Endothelial cell of umbilical vein (primary cell): ENCODE measurements at regions not wholly inside any gene's neighbourhood (a gene's known extent, or its start where the extent isn't known, plus 50 kb on each side); places are given as distances from the start of the nearest gene placed in this dataset.

Experiments used
- BruUV-seq: library from RNA; stranded (reverse); fragments of 400-500 nt; replicated peaks from 2 replicates; lab custom pipeline; 2021; lab: Mats Ljungman, UMichigan
- CTCF ChIA-PET: fragments of 300-600, 350-600 bp; sonication (Branson Sonifier 250); formaldehyde crosslinking; loops from one replicate; lab custom pipeline; 2021; ENCODE audit warnings: antibody characterized with exemption, inconsistent platforms; lab: Charles Lee
- POLR2A ChIA-PET: fragments of 300-600, 350-600 bp; sonication (Branson Sonifier 250); formaldehyde crosslinking; loops from one replicate; lab custom pipeline; 2021; ENCODE audit warnings: antibody characterized with exemption, inconsistent platforms; lab: Charles Lee
- DNase-seq: peaks from one replicate; pipeline ENCODE4 v3.0.0-alpha.2; 2011; ENCODE audit warnings: low read depth, low spot score
- FAIRE-seq: peaks from 2 replicates; lab custom pipeline; 2011; peaks lifted over from hg19 to GRCh38; lab: Jason Lieb, UNC
- H2AFZ ChIP-seq: 2 replicates; pipeline ENCODE4 v1.6.0; 2012; ENCODE audit warnings: low read depth, low read length, control low read depth, inconsistent platforms
- H3K27ac ChIP-seq: 2 replicates; pipeline ENCODE4 v1.5.1; 2011; ENCODE audit warnings: low read depth, mild to moderate bottlenecking, control low read depth, low read length, moderate library complexity; ENCODE audit not compliant: insufficient read depth
- H3K27me3 ChIP-seq, 2 experiments: 2 replicates each; pipeline versions ENCODE4 v1.6.0 to v1.6.1; 2011; ENCODE audit warnings: low read length in 2 of 2, mixed read lengths in 1 of 2; ENCODE audit not compliant: control insufficient read depth in 2 of 2, insufficient read depth in 2 of 2
- H3K36me3 ChIP-seq, 2 experiments: 2 replicates in 1 of 2; 3 replicates in 1 of 2; pipeline ENCODE4 v1.5.1; 2011; ENCODE audit warnings: low read length in 2 of 2, mild to moderate bottlenecking in 1 of 2, moderate library complexity in 1 of 2; ENCODE audit not compliant: control insufficient read depth in 2 of 2, insufficient read depth in 2 of 2; ENCODE audit errors: extremely low read depth in 1 of 2
- H3K4me1 ChIP-seq: 3 replicates; pipeline ENCODE4 v1.5.1; 2011; ENCODE audit warnings: mild to moderate bottlenecking, low read length; ENCODE audit not compliant: control insufficient read depth, insufficient read depth; ENCODE audit errors: extremely low read depth
- H3K4me2 ChIP-seq: 2 replicates; pipeline ENCODE4 v1.6.1; 2011; ENCODE audit warnings: low read length, control low read depth, mixed read lengths; ENCODE audit not compliant: insufficient read depth
- H3K4me3 ChIP-seq, 3 experiments: fragments of 200-600 bp in 1 of 3; sonication (generic), shearing (Covaris generic) in 1 of 3; replicated peaks in 1 of 3; 2 replicates each; pipeline ENCODE4 v1.5.1; 2011 to 2016; ENCODE audit warnings: control low read depth in 3 of 3, low read length in 3 of 3, mild to moderate bottlenecking in 2 of 3, inconsistent platforms in 1 of 3, low read depth in 1 of 3, moderate library complexity in 1 of 3; ENCODE audit not compliant: insufficient read depth in 1 of 3
- H3K79me2 ChIP-seq: 2 replicates; pipeline ENCODE4 v1.6.0; 2012; ENCODE audit warnings: low read length, inconsistent platforms; ENCODE audit not compliant: control insufficient read depth, insufficient read depth
- H3K9ac ChIP-seq: replicated peaks from 2 replicates; pipeline ENCODE3; 2011; ENCODE audit warnings: low read length, control low read depth; ENCODE audit not compliant: insufficient read depth; ENCODE audit errors: extremely low read depth
- H3K9me1 ChIP-seq: replicated peaks from 3 replicates; pipeline ENCODE4 v1.6.0; 2011; ENCODE audit warnings: mild to moderate bottlenecking, low read length; ENCODE audit not compliant: control insufficient read depth, insufficient read depth; ENCODE audit errors: extremely low read depth
- H3K9me3 ChIP-seq: replicated peaks from 2 replicates; pipeline ENCODE4 v1.5.1; 2012; ENCODE audit warnings: low read length, inconsistent platforms; ENCODE audit not compliant: control insufficient read depth, insufficient read depth
- H4K20me1 ChIP-seq: replicated peaks from 2 replicates; pipeline ENCODE3; 2011; ENCODE audit warnings: mild to moderate bottlenecking, low read length; ENCODE audit not compliant: control insufficient read depth, insufficient read depth; ENCODE audit errors: extremely low read depth
- CTCF ChIP-seq, 2 donors: IDR thresholded peaks; 1 replicate in 1 of 2; 2 replicates in 1 of 2; pipeline ENCODE4 v1.5.1; 2011; ENCODE audit warnings: low read length in 2 of 2, mild to moderate bottlenecking in 2 of 2, moderate library complexity in 2 of 2, control low read depth in 1 of 2, inconsistent platforms in 1 of 2, low read depth in 1 of 2; ENCODE audit not compliant: insufficient read depth in 1 of 2; ENCODE audit errors: extremely low read depth in 1 of 2
- EZH2 ChIP-seq: IDR thresholded peaks from 2 replicates; pipeline ENCODE4 v1.6.1; 2012; ENCODE audit warnings: borderline replicate concordance, low read depth, mild to moderate bottlenecking, moderate library complexity, low read length, inconsistent platforms; ENCODE audit not compliant: severe bottlenecking
- FOS ChIP-seq: IDR thresholded peaks from 2 replicates; pipeline ENCODE4 v1.6.1; 2011; ENCODE audit warnings: mild to moderate bottlenecking, low read length, moderate library complexity, borderline replicate concordance; ENCODE audit not compliant: insufficient read depth
- GATA2 ChIP-seq: IDR thresholded peaks from 2 replicates; pipeline ENCODE4 v1.7.0; 2011; ENCODE audit warnings: low read depth, mild to moderate bottlenecking, moderate library complexity, mixed read lengths, low read length; ENCODE audit not compliant: insufficient read length, insufficient read depth
- JUN ChIP-seq: IDR thresholded peaks from 2 replicates; pipeline ENCODE4 v1.6.1; 2011; ENCODE audit warnings: borderline replicate concordance, low read depth; ENCODE audit not compliant: insufficient read length, insufficient read depth
- MAX ChIP-seq: IDR thresholded peaks from 2 replicates; pipeline ENCODE4 v1.6.1; 2011; ENCODE audit not compliant: insufficient read depth, insufficient read length
- MYC ChIP-seq: IDR thresholded peaks from one replicate; pipeline ENCODE4 v1.6.1; 2011; ENCODE audit warnings: mild to moderate bottlenecking, low read depth, low read length
- POLR2A ChIP-seq: IDR thresholded peaks from 2 replicates; pipeline ENCODE4 v1.6.1; 2012; ENCODE audit warnings: low read depth, mild to moderate bottlenecking, control low read depth, low read length
- POLR2AphosphoS5 ChIP-seq: IDR thresholded peaks from 2 replicates; pipeline ENCODE4 v1.6.1; 2012; ENCODE audit warnings: low read depth, mild to moderate bottlenecking, control low read depth, low read length, moderate library complexity; ENCODE audit not compliant: insufficient read depth
- dilution Hi-C: fragments of 300-500 bp; cut with MboI; formaldehyde crosslinking; loops from one replicate; pipeline ENCODE4 v1.15.0; 2019; ENCODE audit warnings: low sequenced_read_pairs; ENCODE audit not compliant: extremely low pct_ligation_motif_present
- intact Hi-C: fragments of 100-400 bp; cut with micrococcal nuclease; formaldehyde crosslinking; loops from one replicate; pipeline ENCODE4 v1.10.0; 2022

GRCh38 chr10:28788252-28788651, 110.9 kb downstream of the BAMBI start:
- POLR2A ChIA-PET: no interaction called here
- no peaks in the 10 kb centered on the region for H3K9me3 ChIP-seq

More at GRCh38 chr10:28788252-28788651, 110.9 kb downstream of the BAMBI start:
- Histone ChIP-seq H3K9me1 (no peaks in the 10 kb centered on the region), H3K79me2 (no peaks in the 10 kb centered on the region), H4K20me1 (no peaks in the 10 kb centered on the region), H3K4me2 (no peak overlapping the region), H3K27ac (no peak overlapping the region), H3K36me3 (no peaks in the 10 kb centered on the region), H2AFZ (no peak overlapping the region), H3K4me3 (no peak overlapping the region), H3K4me1 (no peaks in the 10 kb centered on the region), H3K27me3 (peaks cover 8 to 22% of the 10 kb centered on the region in 2 experiments), H3K9ac (no peak overlapping the region)
- DNase-seq (no peak), FAIRE-seq (no peak)
- TF ChIP-seq MAX (no peak), POLR2A (no peak), GATA2 (no peak), EZH2 (no peak), JUN (no peak), MYC (no peak), CTCF (IDR thresholded peaks at IDR 0.05; ENCODE audit: extremely low read depth in 1 of 2, insufficient read depth in 1 of 2, low read depth in 1 of 2, low read length in 2 of 2) (no peak), FOS (no peak), POLR2AphosphoS5 (no peak)
- dilution Hi-C loops (no loop called here), intact Hi-C loops (no loop called here)
- BruUV-seq: no TSS peak
- CTCF ChIA-PET: no interaction called here
